SH-SY5Y (cell line): ENCODE measurements at regions not wholly inside any gene's neighbourhood (a gene's known extent, or its start where the extent isn't known, plus 50 kb on each side); places are given as distances from the start of the nearest gene placed in this dataset.

ENCODE experiments used
- GATA2 ChIP-seq: IDR thresholded peaks from 2 replicates; pipeline ENCODE4 v1.6.1; 2011; ENCODE audit warnings: mild to moderate bottlenecking, low read depth, low read length
- GATA3 ChIP-seq: IDR thresholded peaks from 2 replicates; pipeline ENCODE4 v1.6.1; 2011; ENCODE audit warnings: low read depth, mild to moderate bottlenecking, low read length, moderate library complexity

DNA sequence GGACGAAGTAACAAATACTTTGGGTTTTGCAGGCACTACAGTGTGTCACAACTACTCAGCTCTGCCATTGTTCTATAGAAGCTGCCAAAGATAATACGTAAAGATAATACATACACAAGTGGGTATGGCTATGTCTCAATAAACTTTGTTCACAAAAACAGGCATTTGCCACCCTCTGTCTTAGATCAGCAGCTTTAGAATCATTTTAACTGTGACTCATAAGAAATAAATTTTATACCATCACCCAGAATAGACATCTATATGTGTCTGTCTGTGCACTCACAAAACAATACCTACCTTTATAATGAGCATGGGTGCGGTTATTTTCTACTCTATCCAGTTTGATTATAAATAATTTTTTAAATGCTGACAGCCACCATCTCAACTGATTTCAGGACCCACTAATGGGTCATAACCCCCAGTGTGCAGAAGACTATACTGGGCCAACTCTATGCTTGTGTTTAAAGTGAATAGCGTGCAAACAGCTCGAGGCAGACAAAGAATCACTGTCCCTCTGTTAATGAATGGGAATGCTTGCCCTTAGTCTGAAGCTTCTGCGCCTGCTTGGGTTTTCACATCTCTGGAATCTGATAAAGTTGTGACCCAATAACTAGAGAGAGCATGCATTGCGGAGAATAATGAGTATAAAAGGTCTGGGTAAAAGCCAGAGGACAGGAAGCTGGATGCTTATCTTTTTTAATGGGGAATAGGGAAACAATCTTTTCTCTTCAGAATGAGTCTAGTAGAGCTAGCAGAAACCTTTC is 216.2 kb downstream of the PLPP3 start:
- TF ChIP-seq GATA3 (peak; percentile 87), GATA2 (peak; percentile 94)

DNA sequence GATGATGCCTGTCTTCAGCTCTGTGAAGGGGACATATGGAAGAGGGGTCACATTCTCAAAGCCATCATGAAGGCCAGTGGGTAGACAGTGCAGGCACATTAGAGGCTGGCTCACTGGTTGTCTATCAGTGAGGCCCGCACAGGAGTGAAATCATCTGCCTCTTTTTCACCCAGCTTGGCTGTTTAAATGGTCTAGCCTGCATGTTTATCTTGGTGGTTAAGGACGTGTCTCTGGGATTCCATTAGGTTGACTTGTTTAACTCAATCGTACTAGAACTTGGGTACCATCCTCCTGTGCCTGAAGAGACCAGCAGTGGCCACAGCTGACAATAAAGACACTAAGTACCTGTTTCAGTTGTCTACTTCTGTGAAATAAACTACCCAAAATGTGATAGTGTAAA is 219.3 kb downstream of the PLPP3 start:
- TF ChIP-seq GATA3 (no peak), GATA2 (no peak)

- TF ChIP-seq GATA2: no peak
- TF ChIP-seq GATA3: no peak
These were observed 220.3 kb downstream of the PLPP3 start for GRCh38 chr1:56359056-56359455.

DNA sequence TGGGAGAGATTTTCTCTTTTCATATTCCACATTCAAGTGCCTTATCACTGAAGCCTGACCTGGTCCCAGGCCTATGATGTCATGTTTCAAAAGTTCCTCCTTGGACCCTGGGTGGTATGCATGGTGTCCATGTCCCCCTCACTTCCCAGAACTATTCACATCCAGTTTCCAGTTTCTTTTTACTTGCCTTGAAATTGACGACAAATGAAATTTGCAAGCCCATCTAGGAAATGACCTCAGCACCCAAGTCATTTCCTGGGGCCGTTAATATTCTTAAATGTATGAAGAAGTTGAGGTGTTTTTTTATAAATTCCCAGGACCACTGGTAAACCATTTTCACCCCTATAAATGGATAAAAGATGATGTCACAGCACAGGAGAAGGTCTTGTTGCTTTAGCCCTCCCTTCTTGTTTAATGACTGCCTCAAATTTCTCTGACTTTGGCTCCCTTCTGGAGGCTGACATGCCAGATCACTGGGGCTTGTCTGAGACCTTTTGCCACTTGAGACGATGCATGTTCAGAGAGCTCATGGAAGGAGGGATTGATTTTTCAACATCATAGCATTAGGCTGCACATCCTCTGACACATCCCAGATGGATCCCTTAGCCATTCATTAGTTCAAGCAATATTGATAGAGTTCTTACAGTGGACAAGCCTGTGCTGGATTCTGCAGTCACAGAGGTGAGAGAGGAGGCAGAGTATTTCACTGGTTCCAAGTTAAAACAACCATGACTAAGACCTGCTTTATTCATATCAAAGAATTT is 221.3 kb downstream of the PLPP3 start:
- TF ChIP-seq GATA2 (no peak), GATA3 (no peak)

GRCh38 chr1:56356376-56356990 is 222.9 kb downstream of the PLPP3 start:
- TF ChIP-seq GATA2 (no peak), GATA3 (no peak)

DNA sequence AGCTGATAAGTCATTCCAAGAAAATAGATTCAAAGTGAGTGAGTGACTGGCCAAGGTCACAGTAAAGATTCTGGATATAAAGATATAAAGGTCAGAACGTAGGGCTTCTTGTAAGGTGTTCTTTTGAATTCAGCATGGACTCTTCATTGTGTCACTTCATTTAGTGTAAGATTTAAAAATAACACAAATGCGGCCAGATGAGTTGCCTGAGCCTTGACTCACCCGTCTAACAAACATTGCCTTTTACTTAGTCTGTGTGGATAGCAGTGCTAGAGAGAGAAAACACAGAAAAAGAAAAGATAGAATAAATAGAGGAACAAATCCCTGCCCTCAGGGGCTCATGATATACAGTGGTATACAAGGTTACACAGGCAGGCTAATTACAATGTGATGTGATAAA is 223.4 kb downstream of the PLPP3 start:
- TF ChIP-seq GATA3 (no peak), GATA2 (no peak)

DNA sequence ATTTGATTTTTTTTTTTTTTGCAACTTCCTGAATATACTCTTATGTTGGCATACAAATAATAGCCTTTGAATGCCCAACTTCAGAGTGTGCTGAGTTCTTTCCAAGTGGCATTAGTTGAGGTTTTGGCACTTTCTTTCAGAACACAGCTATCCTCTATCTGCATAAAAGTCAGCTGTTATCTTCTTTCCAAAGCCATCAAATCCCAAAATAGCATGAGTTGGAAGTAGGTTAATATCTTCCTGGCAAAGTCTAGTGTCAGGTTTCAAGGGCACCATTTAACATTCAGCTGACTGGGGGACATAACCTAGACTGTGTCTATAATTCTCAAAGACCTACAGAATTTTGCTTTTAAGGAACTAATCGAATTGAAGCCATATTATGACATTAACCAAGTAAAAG is 223.9 kb downstream of the PLPP3 start:
- no peak for TF ChIP-seq GATA3
- TF ChIP-seq GATA2: no peak

DNA sequence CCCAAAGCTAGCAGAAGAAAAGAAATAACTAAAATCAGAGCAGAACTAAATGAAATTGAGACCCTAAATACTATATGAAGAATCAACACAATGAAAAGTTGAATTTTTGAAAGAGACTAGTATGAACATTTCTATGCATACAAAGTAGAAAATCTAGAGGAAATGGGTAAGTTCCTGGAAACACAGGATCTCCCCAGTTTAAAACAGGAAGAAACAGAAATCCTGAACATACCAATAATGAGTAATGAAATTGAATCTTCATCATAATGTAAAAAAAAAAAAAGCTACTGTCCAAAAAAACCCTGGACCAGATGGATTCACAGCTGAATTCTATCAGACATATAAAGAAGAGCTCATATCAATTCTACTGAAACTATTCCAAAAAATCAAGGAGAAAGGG is 233.5 kb downstream of the PLPP3 start:
- TF ChIP-seq GATA3 (no peak), GATA2 (no peak)

- TF ChIP-seq GATA3: no peak
- no peak for TF ChIP-seq GATA2
These were observed 238.4 kb downstream of the PLPP3 start for GRCh38 chr1:56340977-56341376.

DNA sequence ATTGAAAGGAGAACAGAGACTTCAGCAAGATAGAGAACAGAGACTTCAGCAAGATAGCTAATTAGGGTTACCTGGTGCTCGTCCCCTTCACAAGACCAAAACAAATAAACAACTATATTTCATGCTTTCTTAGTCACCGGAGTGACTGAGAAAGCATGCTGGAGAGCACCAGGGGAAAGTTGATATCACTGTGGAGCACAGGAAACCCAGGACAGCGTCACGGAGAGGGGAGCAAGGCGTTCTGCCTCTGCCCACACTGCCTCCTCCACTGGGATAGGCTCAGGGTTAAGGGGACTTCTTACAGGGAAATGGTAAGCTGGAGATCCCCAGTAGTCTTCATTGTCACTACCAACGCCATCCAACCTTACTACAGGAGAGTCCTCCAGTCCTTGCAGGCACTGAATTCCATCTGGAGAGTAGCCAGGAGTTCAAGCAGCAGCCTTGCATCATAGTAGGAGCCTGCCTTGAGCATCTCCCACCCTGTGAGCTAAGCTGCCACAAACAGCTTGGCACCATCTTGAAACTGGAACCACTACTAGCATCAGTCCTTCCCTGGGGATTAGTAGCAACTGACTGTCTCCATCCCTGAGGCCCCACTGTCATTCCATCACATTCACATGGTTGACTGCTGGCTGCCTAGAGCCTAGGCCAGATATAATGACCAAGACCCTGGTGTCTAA is 239.4 kb downstream of the PLPP3 start:
- TF ChIP-seq GATA3 (no peak), GATA2 (no peak)

- TF ChIP-seq GATA2: no peak
- no peak for TF ChIP-seq GATA3
These were observed 240.3 kb downstream of the PLPP3 start for GRCh38 chr1:56339093-56339492.

DNA sequence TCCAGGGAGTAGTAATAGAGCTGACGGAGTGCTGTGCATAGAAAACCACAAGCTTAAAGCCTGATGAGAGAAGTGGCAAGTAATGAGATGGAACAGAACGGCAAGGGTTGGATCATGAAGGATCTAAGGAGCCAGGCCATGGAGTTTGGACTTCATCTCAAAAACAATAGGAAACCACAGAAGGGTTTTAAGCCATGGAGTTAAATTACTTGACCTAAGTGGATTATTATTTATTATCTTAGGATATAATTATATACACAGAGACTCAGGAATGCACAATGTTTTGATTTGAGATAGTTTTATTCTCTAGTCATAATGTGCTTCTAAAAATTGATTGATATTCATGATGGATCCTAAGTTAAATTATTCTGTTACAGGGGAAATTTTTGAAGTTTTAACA is 242.4 kb downstream of the PLPP3 start:
- no peak for TF ChIP-seq GATA2
- no peak for TF ChIP-seq GATA3

- TF ChIP-seq GATA3: no peak
- no peak for TF ChIP-seq GATA2
These were observed 244.0 kb downstream of the PLPP3 start for GRCh38 chr1:56335394-56335793.

- TF ChIP-seq GATA2 (no peak), GATA3 (no peak)
These were observed 245.3 kb downstream of the PLPP3 start for GRCh38 chr1:56334047-56334446.
